K562 (cell line): ENCODE measurements at regions not wholly inside any gene's neighbourhood (a gene's known extent, or its start where the extent isn't known, plus 50 kb on each side); places are given as distances from the start of the nearest gene placed in this dataset.
A peak's percentile ranks its signal among the peaks of the same experiment; 100 is the strongest.

Experiments
- CBX1 ChIP-seq: sonication (generic); IDR thresholded peaks from 2 replicates; pipeline ENCODE4 v1.6.1; 2016; ENCODE audit warnings: antibody characterized with exemption, low read depth, mild to moderate bottlenecking
- MAFG ChIP-seq: fragments of 450-650 bp; conservative IDR thresholded peaks from 2 replicates; pipeline ENCODE4 v1.6.1; 2016; ENCODE audit warnings: missing genetic modification characterization, missing compliant biosample characterization
- MEIS2 ChIP-seq: fragments of 450-650 bp; IDR thresholded peaks from 2 replicates; pipeline ENCODE4 v1.6.1; 2014; ENCODE audit warnings: mild to moderate bottlenecking; ENCODE audit not compliant: partially characterized antibody
- NEUROD1 ChIP-seq: fragments of 150-350 bp; IDR thresholded peaks from 2 replicates; pipeline ENCODE4 v1.6.1; 2014; ENCODE audit warnings: borderline replicate concordance, low read length, low read depth; ENCODE audit not compliant: partially characterized antibody
- NFE2 ChIP-seq: IDR thresholded peaks from 2 replicates; pipeline ENCODE4 v1.6.1; 2014; ENCODE audit warnings: antibody characterized with exemption, low read depth
- RFX1 ChIP-seq: fragments of 450-650 bp; IDR thresholded peaks from 2 replicates; pipeline ENCODE4 v1.6.1; 2016; ENCODE audit warnings: mild to moderate bottlenecking, moderate library complexity
- SRF ChIP-seq, 2 experiments: fragments of 250-450, 450-650 bp in 1 of 2; sonication (Bioruptor Pico) in 1 of 2; sonication (generic) in 1 of 2; formaldehyde crosslinking; IDR thresholded peaks; 2 replicates each; pipeline versions ENCODE4 v1.5.0 to v1.5.1; 2020 to 2022; ENCODE audit warnings: mild to moderate bottlenecking in 1 of 2, missing genetic modification reagents in 1 of 2
- TAF1 ChIP-seq: IDR thresholded peaks from 2 replicates; pipeline ENCODE4 v1.6.1; 2011; ENCODE audit warnings: mild to moderate bottlenecking, low read length, moderate library complexity; ENCODE audit not compliant: insufficient read depth, control insufficient read depth, severe bottlenecking; ENCODE audit errors: extremely low read depth
- TAF9B ChIP-seq: fragments of 450-650 bp; IDR thresholded peaks from 2 replicates; pipeline ENCODE4 v1.6.1; 2018; ENCODE audit warnings: mild to moderate bottlenecking; ENCODE audit not compliant: partially characterized antibody
- ZBTB7A ChIP-seq: IDR thresholded peaks from 2 replicates; pipeline ENCODE4 v1.6.1; 2011; ENCODE audit warnings: low read depth, mild to moderate bottlenecking, low read length, moderate library complexity, borderline replicate concordance; ENCODE audit not compliant: control insufficient read depth
- ZNF384 ChIP-seq: IDR thresholded peaks from 2 replicates; pipeline ENCODE4 v1.6.1; 2012; ENCODE audit warnings: low read depth, low read length, improper control_type of control experiment
- ZNF586 ChIP-seq: fragments of 450-650 bp; formaldehyde crosslinking; conservative IDR thresholded peaks from 2 replicates; pipeline ENCODE4 v1.4.0; 2020; ENCODE audit warnings: mild to moderate bottlenecking, moderate library complexity
- TF ChIP-seq, protein P1 (sequence below), 3 experiments: fragments of 200-800 bp in 1 of 3; sonication (Bioruptor generic) in 1 of 3; sonication (generic) in 1 of 3; formaldehyde crosslinking in 1 of 3; IDR thresholded peaks; 2 replicates each; pipeline versions ENCODE4 v1.6.1 to v1.8.0; 2016 to 2022; ENCODE audit warnings: mild to moderate bottlenecking in 2 of 3, missing compliant biosample characterization in 2 of 3, missing genetic modification characterization in 2 of 3, missing genetic modification reagents in 1 of 3
- TF ChIP-seq, protein P2 (sequence below): fragments of 200-600 bp; sonication (generic); IDR thresholded peaks from one replicate; pipeline ENCODE4 v1.6.1; 2012; ENCODE audit warnings: mild to moderate bottlenecking, low read depth, low read length, inconsistent platforms
- TF ChIP-seq, protein P3 (sequence below): fragments of 450-650 bp; IDR thresholded peaks from 2 replicates; pipeline ENCODE4 v1.6.1; 2018; ENCODE audit warnings: mild to moderate bottlenecking, low read depth; ENCODE audit not compliant: partially characterized antibody

DNA sequence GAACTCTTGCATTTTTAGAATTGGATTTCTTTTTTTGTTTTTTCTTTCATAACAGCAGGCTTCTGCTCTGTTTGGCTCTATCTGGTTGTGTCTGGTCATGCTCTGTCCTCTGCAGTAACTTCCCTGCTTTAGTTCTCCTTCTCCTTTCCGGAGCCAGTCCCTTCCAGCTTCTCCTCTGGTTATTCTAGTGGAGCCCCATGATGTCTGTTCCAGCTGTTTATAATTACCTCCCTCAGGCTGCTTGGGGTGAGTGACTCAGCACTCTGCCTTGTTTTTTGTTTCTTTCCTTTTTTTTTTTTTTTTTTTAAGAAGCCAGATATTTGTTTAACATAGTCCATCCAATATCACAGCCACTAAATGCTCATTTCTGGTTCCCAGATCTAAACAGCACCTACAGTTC is 409.6 kb downstream of the MAFB start (continued):
- TF ChIP-seq, protein P1, sequence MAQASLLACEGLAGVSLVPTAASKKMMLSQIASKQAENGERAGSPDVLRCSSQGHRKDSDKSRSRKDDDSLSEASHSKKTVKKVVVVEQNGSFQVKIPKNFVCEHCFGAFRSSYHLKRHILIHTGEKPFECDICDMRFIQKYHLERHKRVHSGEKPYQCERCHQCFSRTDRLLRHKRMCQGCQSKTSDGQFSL (CRISPR knock-in tag; IDR thresholded peaks at IDR 0.05): no peak
- TF ChIP-seq, protein P1 (tag; IDR thresholded peaks at IDR 0.05): no peak
- no peak for TF ChIP-seq ZNF384
- 0 out of 2 replicates have a peak, but pooled peaks have one; percentile 15 for TF ChIP-seq NFE2
- TF ChIP-seq ZBTB7A: no peak
- no peak for TF ChIP-seq NEUROD1
- no peak for TF ChIP-seq TAF9B
- TF ChIP-seq MAFG (tag): peak; percentile 67
- no peak for TF ChIP-seq TAF1
- TF ChIP-seq CBX1: no peak
- TF ChIP-seq MEIS2: no peak
- TF ChIP-seq, protein P2, sequence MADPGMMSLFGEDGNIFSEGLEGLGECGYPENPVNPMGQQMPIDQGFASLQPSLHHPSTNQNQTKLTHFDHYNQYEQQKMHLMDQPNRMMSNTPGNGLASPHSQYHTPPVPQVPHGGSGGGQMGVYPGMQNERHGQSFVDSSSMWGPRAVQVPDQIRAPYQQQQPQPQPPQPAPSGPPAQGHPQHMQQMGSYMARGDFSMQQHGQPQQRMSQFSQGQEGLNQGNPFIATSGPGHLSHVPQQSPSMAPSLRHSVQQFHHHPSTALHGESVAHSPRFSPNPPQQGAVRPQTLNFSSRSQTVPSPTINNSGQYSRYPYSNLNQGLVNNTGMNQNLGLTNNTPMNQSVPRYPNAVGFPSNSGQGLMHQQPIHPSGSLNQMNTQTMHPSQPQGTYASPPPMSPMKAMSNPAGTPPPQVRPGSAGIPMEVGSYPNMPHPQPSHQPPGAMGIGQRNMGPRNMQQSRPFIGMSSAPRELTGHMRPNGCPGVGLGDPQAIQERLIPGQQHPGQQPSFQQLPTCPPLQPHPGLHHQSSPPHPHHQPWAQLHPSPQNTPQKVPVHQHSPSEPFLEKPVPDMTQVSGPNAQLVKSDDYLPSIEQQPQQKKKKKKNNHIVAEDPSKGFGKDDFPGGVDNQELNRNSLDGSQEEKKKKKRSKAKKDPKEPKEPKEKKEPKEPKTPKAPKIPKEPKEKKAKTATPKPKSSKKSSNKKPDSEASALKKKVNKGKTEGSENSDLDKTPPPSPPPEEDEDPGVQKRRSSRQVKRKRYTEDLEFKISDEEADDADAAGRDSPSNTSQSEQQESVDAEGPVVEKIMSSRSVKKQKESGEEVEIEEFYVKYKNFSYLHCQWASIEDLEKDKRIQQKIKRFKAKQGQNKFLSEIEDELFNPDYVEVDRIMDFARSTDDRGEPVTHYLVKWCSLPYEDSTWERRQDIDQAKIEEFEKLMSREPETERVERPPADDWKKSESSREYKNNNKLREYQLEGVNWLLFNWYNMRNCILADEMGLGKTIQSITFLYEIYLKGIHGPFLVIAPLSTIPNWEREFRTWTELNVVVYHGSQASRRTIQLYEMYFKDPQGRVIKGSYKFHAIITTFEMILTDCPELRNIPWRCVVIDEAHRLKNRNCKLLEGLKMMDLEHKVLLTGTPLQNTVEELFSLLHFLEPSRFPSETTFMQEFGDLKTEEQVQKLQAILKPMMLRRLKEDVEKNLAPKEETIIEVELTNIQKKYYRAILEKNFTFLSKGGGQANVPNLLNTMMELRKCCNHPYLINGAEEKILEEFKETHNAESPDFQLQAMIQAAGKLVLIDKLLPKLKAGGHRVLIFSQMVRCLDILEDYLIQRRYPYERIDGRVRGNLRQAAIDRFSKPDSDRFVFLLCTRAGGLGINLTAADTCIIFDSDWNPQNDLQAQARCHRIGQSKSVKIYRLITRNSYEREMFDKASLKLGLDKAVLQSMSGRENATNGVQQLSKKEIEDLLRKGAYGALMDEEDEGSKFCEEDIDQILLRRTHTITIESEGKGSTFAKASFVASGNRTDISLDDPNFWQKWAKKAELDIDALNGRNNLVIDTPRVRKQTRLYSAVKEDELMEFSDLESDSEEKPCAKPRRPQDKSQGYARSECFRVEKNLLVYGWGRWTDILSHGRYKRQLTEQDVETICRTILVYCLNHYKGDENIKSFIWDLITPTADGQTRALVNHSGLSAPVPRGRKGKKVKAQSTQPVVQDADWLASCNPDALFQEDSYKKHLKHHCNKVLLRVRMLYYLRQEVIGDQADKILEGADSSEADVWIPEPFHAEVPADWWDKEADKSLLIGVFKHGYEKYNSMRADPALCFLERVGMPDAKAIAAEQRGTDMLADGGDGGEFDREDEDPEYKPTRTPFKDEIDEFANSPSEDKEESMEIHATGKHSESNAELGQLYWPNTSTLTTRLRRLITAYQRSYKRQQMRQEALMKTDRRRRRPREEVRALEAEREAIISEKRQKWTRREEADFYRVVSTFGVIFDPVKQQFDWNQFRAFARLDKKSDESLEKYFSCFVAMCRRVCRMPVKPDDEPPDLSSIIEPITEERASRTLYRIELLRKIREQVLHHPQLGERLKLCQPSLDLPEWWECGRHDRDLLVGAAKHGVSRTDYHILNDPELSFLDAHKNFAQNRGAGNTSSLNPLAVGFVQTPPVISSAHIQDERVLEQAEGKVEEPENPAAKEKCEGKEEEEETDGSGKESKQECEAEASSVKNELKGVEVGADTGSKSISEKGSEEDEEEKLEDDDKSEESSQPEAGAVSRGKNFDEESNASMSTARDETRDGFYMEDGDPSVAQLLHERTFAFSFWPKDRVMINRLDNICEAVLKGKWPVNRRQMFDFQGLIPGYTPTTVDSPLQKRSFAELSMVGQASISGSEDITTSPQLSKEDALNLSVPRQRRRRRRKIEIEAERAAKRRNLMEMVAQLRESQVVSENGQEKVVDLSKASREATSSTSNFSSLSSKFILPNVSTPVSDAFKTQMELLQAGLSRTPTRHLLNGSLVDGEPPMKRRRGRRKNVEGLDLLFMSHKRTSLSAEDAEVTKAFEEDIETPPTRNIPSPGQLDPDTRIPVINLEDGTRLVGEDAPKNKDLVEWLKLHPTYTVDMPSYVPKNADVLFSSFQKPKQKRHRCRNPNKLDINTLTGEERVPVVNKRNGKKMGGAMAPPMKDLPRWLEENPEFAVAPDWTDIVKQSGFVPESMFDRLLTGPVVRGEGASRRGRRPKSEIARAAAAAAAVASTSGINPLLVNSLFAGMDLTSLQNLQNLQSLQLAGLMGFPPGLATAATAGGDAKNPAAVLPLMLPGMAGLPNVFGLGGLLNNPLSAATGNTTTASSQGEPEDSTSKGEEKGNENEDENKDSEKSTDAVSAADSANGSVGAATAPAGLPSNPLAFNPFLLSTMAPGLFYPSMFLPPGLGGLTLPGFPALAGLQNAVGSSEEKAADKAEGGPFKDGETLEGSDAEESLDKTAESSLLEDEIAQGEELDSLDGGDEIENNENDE: no peak
- no peak for TF ChIP-seq ZNF586 (CRISPR knock-in tag)
- TF ChIP-seq, protein P3, sequence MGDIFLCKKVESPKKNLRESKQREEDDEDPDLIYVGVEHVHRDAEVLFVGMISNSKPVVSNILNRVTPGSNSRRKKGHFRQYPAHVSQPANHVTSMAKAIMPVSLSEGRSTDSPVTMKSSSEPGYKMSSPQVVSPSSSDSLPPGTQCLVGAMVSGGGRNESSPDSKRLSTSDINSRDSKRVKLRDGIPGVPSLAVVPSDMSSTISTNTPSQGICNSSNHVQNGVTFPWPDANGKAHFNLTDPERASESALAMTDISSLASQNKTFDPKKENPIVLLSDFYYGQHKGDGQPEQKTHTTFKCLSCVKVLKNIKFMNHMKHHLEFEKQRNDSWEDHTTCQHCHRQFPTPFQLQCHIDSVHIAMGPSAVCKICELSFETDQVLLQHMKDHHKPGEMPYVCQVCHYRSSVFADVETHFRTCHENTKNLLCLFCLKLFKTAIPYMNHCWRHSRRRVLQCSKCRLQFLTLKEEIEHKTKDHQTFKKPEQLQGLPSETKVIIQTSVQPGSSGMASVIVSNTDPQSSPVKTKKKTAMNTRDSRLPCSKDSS: no peak
- TF ChIP-seq RFX1: no peak
- no peak for TF ChIP-seq SRF (CRISPR knock-in tag; IDR thresholded peaks at IDR 0.05)
